Transverse colon (tissue), 4 donors: ENCODE measurements at regions not wholly inside any gene's neighbourhood (a gene's known extent, or its start where the extent isn't known, plus 50 kb on each side); places are given as distances from the start of the nearest gene placed in this dataset.

Experiments
- DNase-seq: peaks from one replicate; pipeline ENCODE4 v3.0.0-alpha.2; 2019
- H3K27ac ChIP-seq, 4 donors: fragments of 200-600 bp; sonication (generic); 2 replicates each; pipeline ENCODE4 v1.5.1; 2016 to 2018; ENCODE audit warnings: inconsistent platforms in 4 of 4
- H3K27me3 ChIP-seq: fragments of 200-600 bp; sonication (generic); 2 replicates; pipeline ENCODE4 v1.5.1; 2017; ENCODE audit warnings: inconsistent platforms
- H3K36me3 ChIP-seq, 4 donors: fragments of 200-600 bp; sonication (generic); 2 replicates each; pipeline ENCODE4 v1.5.1; 2017 to 2019; ENCODE audit warnings: inconsistent platforms in 4 of 4
- H3K4me1 ChIP-seq, 4 donors: fragments of 200-600 bp; sonication (generic); 2 replicates each; pipeline ENCODE4 v1.5.1; 2017 to 2020; ENCODE audit warnings: inconsistent platforms in 4 of 4
- H3K4me3 ChIP-seq, 4 donors: fragments of 200-600 bp; sonication (generic); 1 replicate in 1 of 4; 2 replicates in 3 of 4; pipeline versions ENCODE4 v1.5.1 to v1.6.1; 2017 to 2019; ENCODE audit warnings: inconsistent platforms in 4 of 4
- H3K9me3 ChIP-seq, 2 donors: fragments of 200-600 bp; sonication (generic); 2 replicates each; pipeline ENCODE4 v1.5.1; 2017 to 2019; ENCODE audit warnings: inconsistent platforms in 2 of 2
- CTCF ChIP-seq, 5 experiments: fragments of 200-600 bp in 3 of 5; fragments of 450-650 bp in 2 of 5; sonication (generic) in 3 of 5; IDR thresholded peaks; 1 replicate in 2 of 5; 2 replicates in 3 of 5; pipeline ENCODE4 v1.5.1; 2016 to 2017; ENCODE audit warnings: antibody characterized with exemption in 5 of 5, inconsistent platforms in 3 of 5, mild to moderate bottlenecking in 2 of 5, moderate library complexity in 1 of 5
- EP300 ChIP-seq: sonication (generic); formaldehyde crosslinking; IDR thresholded peaks from one replicate; pipeline ENCODE4 v1.6.1; 2017; ENCODE audit warnings: antibody characterized with exemption, low read depth
- POLR2A ChIP-seq: fragments of 450-650 bp; IDR thresholded peaks from one replicate; pipeline ENCODE4 v1.6.1; 2016; ENCODE audit warnings: antibody characterized with exemption, mild to moderate bottlenecking, moderate library complexity
- POLR2AphosphoS5 ChIP-seq, 3 donors: sonication (generic); formaldehyde crosslinking; IDR thresholded peaks; one replicate each; pipeline ENCODE4 v1.6.1; 2016; ENCODE audit warnings: antibody characterized with exemption in 3 of 3
- WGBS, 2 donors: methylation state at CpG; one replicate each; pipeline ENCODE4 v1.1.5; 2018; ENCODE audit warnings: low coverage in 1 of 2; 5-methylcytosine and 5-hydroxymethylcytosine counted together
- in situ Hi-C, 4 donors: fragments of 200-750 bp; cut with MboI; loops; one replicate each; pipeline versions ENCODE4 v1.15.0 to v1.15.1; 2017; ENCODE audit warnings: low sequenced_read_pairs in 3 of 4, low pct_ligation_motif_present in 1 of 4, low pct_unique_long_range_greater_than_20kb in 1 of 4
- intact Hi-C: fragments of 100-400 bp; cut with DNase I; formaldehyde crosslinking; loops from one replicate; pipeline ENCODE4 v1.15.1; 2023; ENCODE audit warnings: low total_unique reads

GRCh38 chr1:4058122-4058521, 158.1 kb upstream of the C1orf174 start:
- TF ChIP-seq EP300 (no peak), POLR2A (no peak), POLR2AphosphoS5 (IDR thresholded peaks at IDR 0.05) (no peak), CTCF (IDR thresholded peaks at IDR 0.05) (no peak)
- in situ Hi-C loops: no loop called here

GRCh38 chr1:4058706-4059105, 158.6 kb upstream of the C1orf174 start:
- Histone ChIP-seq H3K36me3 (no peaks in the 10 kb centered on the region), H3K27ac (no peak overlapping the region), H3K9me3 (no peaks in the 10 kb centered on the region), H3K4me3 (no peak overlapping the region), H3K27me3 (no peaks in the 10 kb centered on the region), H3K4me1 (no peaks in the 10 kb centered on the region)
- TF ChIP-seq EP300: no peak
- no peak for TF ChIP-seq CTCF (IDR thresholded peaks at IDR 0.05)
- TF ChIP-seq POLR2A: no peak
- TF ChIP-seq POLR2AphosphoS5 (IDR thresholded peaks at IDR 0.05): no peak
- in situ Hi-C loops: no loop called here
- intact Hi-C loops: no loop called here
- DNase-seq: no peak
- 93% methylated on average over 8 of the region's 8 CpGs; no CpG with 5 or more reads in 1 of the 2 donors for WGBS, 2 donors

More at GRCh38 chr1:4058122-4058521, 158.1 kb upstream of the C1orf174 start:
- Histone ChIP-seq H3K36me3 (no peaks in the 10 kb centered on the region), H3K4me3 (no peak overlapping the region), H3K9me3 (no peaks in the 10 kb centered on the region), H3K27ac (no peak overlapping the region), H3K4me1 (no peaks in the 10 kb centered on the region), H3K27me3 (no peaks in the 10 kb centered on the region)
- intact Hi-C loops: no loop called here
- DNase-seq: no peak
- 87% methylated on average over 14 of the region's 14 CpGs; no CpG with 5 or more reads in 1 of the 2 donors for WGBS, 2 donors

GRCh38 chr1:4059270-4059669, 159.2 kb upstream of the C1orf174 start:
- whole genome bisulfite sequencing, 2 donors: 75% methylated on average over 16 of the region's 16 CpGs; no CpG with 5 or more reads in 1 of the 2 donors
- TF ChIP-seq EP300 (no peak), POLR2A (no peak), CTCF (IDR thresholded peaks at IDR 0.05) (no peak), POLR2AphosphoS5 (IDR thresholded peaks at IDR 0.05) (no peak)
- in situ Hi-C loops: no loop called here

GRCh38 chr1:4060850-4061249, 160.8 kb upstream of the C1orf174 start:
- intact Hi-C loops: no loop called here
- no peak overlapping the region for H3K27ac ChIP-seq
- H3K4me1 ChIP-seq: no peaks in the 10 kb centered on the region
- no peaks in the 10 kb centered on the region for H3K27me3 ChIP-seq
- TF ChIP-seq CTCF (IDR thresholded peaks at IDR 0.05): no peak
- no peak for TF ChIP-seq POLR2A
- TF ChIP-seq EP300: no peak
- TF ChIP-seq POLR2AphosphoS5 (IDR thresholded peaks at IDR 0.05): no peak
- in situ Hi-C loops: no loop called here
- H3K36me3 ChIP-seq: no peaks in the 10 kb centered on the region
- WGBS, 2 donors: 69% methylated on average over 12 of the region's 12 CpGs; no CpG with 5 or more reads in 1 of the 2 donors
- no peaks in the 10 kb centered on the region for H3K9me3 ChIP-seq
- H3K4me3 ChIP-seq: no peak overlapping the region
- DNase-seq: no peak

More at GRCh38 chr1:4059270-4059669, 159.2 kb upstream of the C1orf174 start:
- H3K27me3 ChIP-seq: no peaks in the 10 kb centered on the region
- H3K36me3 ChIP-seq: no peaks in the 10 kb centered on the region
- no peak overlapping the region for H3K4me3 ChIP-seq
- H3K9me3 ChIP-seq: no peaks in the 10 kb centered on the region
- intact Hi-C loops: no loop called here
- H3K4me1 ChIP-seq: no peaks in the 10 kb centered on the region
- no peak overlapping the region for H3K27ac ChIP-seq
- no peak for DNase-seq
